NCI-H1417 treated with DMSO at 0.1 percent for 48 hours (cell line): ENCODE measurements at regions not wholly inside any gene's neighbourhood (a gene's known extent, or its start where the extent isn't known, plus 50 kb on each side); places are given as distances from the start of the nearest gene placed in this dataset.

ENCODE experiments used
- DNase-seq: peaks from one replicate; lab custom pipeline; 2025; lab: John Stamatoyannopoulos, UW

- no peak for DNase-seq
Measured at GRCh38 chr5:89129941-89130340, 247.0 kb upstream of the MEF2C start.

DNA sequence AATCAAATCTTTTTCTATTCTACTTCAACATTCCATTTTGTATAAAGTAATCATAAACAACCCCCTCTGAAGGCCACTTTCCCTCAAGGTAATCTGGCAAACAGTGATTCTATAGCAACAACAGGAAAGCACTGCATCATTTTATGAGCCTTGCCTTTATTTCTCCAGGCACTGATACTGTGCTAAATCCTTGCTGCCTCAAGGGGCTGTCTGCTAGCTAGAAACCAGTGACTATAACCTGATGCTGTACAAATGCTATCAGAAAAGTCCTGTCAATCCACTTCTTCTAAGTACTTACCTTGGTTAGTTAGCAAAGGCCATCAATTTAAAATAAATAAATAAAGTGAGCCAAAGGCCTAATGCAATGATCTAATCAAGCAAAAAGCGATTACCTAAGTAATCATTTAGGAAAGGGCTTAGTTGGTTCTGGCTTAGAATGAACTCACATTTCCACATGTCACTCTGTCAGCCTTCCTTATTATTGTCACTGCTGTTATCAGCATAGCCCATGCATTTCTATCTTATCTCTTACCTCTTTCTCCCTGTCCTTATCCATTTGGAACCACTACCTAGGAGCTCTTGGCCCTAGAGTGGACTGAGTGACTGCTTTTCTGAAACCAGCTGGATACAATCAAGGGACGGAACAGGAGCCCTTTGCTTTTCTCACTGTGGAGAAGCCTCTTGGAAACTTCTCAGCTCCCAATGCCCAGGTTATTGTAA lies 246.1 kb upstream of the MEF2C start:
- no peak for DNase-seq

GRCh38 chr5:89128092-89128491 lies 245.1 kb upstream of the MEF2C start:
- no peak for DNase-seq

GRCh38 chr5:89127191-89127590 lies 244.2 kb upstream of the MEF2C start:
- DNase-seq, result no peak

- DNase-seq, result no peak
Measured at GRCh38 chr5:89125372-89125771, 242.4 kb upstream of the MEF2C start.

GRCh38 chr5:89123581-89123980 lies 240.6 kb upstream of the MEF2C start:
- DNase-seq, result no peak

GRCh38 chr5:89120719-89121118 lies 237.7 kb upstream of the MEF2C start:
- no peak for DNase-seq

- no peak for DNase-seq
Measured at GRCh38 chr5:89117124-89117644, 234.2 kb upstream of the MEF2C start.

GRCh38 chr5:89110916-89111646 lies 228.1 kb upstream of the MEF2C start:
- no peak for DNase-seq

GRCh38 chr5:89106480-89106879 lies 223.5 kb upstream of the MEF2C start:
- DNase-seq, result no peak

DNA sequence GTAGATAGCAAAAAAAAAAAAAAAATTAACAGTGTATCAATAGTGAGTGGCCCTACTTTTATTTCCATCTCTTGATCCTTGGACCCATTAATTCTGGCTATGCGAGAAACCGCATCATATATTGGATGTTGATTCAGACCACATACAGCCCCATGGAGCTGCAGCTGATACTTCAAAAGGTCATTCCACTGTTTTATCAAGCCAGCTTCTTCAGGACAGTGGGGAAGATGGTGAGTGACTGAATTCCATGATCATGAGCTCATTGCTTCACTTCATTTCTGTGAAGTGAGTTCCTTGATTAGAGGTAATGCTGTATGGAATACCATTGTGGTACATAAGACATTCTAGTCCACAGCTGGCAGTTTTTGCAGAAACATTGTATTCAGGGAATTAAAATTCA lies 222.9 kb upstream of the MEF2C start:
- DNase-seq, result no peak

GRCh38 chr5:89105171-89105695 lies 222.2 kb upstream of the MEF2C start:
- no peak for DNase-seq

DNA sequence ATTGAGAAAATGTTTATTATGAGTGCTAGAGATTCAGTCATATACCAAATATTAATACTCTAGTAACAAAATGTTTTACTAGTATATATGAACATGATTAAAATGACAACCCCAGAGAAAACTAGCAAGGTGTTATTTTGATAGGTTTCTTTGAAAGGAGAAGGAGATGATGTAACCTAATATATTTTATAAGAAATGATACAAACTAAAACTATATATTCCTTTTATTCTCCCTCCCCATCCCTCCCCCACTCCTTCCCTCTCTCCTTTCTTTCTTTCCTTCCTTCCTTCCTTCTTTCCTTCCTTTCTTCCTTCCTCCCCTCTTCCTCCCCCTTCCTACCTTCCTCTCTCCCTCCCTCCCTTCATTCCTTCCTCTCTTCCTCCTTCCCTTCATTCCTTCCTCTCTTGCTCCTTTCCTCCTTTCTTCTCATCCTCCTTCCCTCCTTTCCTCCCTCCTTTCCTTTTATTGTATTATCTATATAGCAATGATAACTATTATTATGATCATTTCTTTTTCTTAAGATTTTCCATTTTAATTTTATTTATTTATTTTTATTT lies 215.3 kb upstream of the MEF2C start:
- no peak for DNase-seq

GRCh38 chr5:89097103-89097502 lies 214.1 kb upstream of the MEF2C start:
- no peak for DNase-seq

DNA sequence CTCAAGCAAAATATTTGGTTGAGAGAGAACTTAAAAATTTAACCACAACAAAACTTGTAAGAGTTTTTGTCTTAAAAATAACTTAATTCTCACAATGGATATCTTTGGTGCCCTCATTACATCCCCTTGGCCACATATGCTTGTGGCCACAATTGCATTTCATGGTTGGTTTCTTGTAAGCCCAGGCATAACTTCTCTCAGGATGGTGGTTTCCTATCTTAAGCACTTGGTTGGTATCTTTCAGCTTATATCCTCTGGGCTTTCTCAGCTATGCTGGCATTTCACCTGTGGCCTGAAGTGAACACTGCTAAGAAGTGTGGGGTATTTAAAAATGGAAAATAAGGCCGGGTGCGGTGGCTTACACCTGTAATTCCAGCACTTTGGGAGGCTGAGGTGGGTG lies 212.4 kb upstream of the MEF2C start:
- no peak for DNase-seq

DNA sequence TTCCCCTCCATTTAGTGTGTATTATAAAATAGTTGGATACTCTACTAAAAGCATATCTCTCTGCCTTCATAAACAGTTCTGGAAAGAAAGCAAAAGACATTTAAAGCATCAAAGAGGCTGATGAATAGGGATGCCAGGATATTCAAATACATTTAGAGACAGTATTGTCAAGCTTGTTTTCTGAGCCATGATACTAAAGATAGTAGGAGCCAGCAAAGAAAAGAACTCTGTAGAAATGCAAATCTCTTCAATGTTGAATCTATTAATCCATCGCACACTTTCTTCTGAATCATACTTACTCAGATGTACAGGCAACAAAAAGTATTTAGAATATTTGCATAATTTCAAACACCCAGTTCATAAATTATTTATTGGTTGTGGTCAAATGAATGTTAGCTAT lies 207.1 kb upstream of the MEF2C start:
- DNase-seq, result no peak

- DNase-seq, result no peak
Measured at GRCh38 chr5:89087551-89088318, 204.8 kb upstream of the MEF2C start.

GRCh38 chr5:89087128-89087527 lies 204.1 kb upstream of the MEF2C start:
- DNase-seq, result no peak

GRCh38 chr5:89086390-89087086 lies 203.6 kb upstream of the MEF2C start:
- DNase-seq, result no peak

DNA sequence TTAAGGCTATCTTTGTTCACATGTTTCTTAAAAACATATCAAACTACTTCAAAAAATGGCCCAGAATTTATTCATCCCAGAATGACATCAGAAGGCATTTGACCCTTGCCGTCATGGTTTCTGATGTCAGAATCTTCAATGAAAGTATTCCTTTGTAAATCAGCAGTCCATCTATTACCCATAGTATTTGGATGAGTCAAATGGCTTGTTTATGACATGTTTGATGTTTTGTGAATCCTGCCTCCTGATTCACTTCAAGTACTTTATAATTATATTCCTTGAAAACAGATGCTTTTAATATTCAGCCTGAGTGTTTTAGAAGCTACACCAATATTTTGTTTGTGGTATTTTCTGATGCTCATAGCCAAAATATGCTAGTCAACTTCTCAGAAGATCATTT lies 200.8 kb upstream of the MEF2C start:
- DNase-seq, result no peak

DNA sequence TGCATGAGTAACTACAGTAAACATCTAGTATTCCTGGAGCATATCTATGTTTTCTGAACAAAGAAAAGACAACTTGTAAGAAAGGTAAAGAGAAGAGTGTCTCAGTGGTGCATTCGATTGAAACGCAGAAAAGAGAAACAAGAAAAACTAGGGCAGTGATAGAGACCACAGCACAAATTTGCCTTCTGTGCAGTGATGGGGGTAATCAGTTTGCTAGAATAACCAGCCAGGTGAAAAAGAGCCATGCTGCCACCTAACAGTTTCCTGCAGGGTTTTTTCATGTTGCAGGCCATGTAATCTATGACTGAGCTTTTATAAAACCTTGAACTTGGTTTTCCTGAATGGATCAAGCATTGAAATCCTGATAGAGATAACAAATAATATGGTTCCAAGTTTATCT lies 198.4 kb upstream of the MEF2C start:
- no peak for DNase-seq
